ENCODE measurements at regions not wholly inside any gene's neighbourhood (a gene's known extent, or its start where the extent isn't known, plus 50 kb on each side); places are given as distances from the start of the nearest gene placed in this dataset.

GRCh38 chr17:71964559-71964958 is 156.3 kb upstream of the SOX9 start:
- no peak for DNase-seq (ENCODE audit: low read depth in 3 of 3)

- no peak for DNase-seq (ENCODE audit: low read depth in 3 of 3)
These were observed 154.8 kb upstream of the SOX9 start for GRCh38 chr17:71966055-71966454.

- DNase-seq (ENCODE audit: low read depth in 3 of 3), result no peak
These were observed 154.1 kb upstream of the SOX9 start for GRCh38 chr17:71966459-71967313.

GRCh38 chr17:71969500-71969899 is 151.3 kb upstream of the SOX9 start:
- no peak for DNase-seq (ENCODE audit: low read depth in 3 of 3)

DNA sequence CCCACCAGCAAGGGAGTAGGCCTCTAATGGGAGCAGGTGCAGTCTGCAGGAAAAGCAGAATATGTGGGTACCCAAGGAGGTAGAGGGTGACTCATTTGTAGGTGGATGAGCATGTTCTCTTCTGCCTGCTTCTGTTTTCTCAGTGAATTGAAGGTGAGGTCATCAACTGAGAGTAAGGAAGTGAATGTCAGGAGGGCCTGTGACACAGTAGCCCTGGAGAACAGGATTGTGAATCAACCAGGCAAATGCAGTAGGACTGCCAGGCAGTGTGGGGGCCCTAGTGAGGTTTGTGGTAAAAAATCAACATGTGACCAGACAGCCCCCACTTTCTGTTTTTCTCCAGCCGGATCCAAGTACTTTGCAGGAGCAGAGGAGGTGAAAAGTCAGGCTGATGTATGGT is 150.5 kb upstream of the SOX9 start:
- DNase-seq (ENCODE audit: low read depth in 3 of 3), result no peak

DNA sequence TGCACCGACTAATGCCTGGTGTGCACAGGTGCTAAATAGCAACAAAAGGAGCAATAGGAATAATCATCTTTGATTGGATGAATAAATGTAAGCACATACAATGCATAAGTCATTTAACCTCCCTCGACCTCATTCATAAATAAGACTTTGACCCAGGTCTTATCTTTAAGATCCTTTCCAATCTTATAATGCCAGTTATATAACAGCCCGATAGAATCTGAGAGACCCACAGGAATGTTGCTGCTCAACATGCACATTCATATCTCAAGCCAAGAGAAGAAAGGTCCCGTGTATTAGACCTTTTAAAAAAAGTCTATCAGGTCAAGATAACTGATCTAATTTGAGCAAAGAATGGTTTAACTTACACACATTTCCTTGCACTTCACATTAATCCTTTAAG is 146.8 kb upstream of the SOX9 start:
- no peak for DNase-seq (ENCODE audit: low read depth in 3 of 3)

GRCh38 chr17:71975331-71975801 is 145.5 kb upstream of the SOX9 start:
- DNase-seq (ENCODE audit: low read depth in 3 of 3), result no peak

DNA sequence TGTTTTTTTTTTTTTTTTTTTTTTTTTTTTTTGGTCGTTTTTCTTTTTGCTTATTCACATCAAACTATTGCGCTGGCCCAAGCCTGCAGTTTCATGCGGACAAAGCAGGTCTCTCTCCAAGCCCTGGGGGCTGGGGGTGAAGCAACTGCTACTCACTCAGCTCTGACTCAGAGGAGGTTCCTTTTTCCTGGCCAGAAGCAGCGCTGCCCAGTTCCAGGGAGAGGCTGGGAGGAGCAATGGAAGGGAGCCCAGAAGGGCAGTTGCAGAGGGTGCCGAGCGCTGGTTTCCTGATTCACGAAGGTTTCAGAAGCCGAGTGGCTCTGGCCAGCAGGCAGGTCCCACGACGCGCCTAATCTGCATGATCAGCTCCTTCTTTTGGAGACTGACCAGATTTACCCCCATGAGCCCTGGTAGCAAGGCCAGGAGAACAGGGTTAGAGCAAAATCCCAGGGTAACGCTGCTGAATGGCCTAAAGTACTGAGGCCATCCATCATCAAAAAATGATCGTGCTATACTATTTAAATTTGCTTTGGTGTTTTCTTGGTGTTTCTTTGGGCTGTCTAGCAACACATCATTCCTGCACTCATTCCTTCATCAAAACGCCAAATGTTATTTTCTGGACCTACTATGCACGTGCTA is 144.7 kb upstream of the SOX9 start:
- no peak for DNase-seq (ENCODE audit: low read depth in 3 of 3)

DNA sequence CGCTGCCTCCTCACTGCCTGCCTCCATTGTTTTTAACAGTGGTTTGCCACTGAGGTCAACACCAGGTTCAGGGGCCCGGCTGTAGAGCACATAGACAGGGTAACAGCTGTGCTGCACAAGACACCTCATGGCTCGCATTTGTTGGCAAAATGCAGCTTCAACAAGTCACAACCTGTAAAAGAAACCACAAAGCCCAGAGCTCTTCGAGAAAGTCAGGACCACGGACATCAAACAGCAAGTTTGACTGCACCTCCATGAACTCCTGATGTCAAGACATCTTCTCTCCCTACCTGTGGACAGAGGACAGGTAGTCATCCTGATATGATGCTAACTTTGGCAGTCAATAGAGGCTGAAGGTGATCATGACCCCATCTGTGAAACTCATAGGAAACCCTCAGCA is 142.4 kb upstream of the SOX9 start:
- no peak for DNase-seq (ENCODE audit: low read depth in 3 of 3)

DNA sequence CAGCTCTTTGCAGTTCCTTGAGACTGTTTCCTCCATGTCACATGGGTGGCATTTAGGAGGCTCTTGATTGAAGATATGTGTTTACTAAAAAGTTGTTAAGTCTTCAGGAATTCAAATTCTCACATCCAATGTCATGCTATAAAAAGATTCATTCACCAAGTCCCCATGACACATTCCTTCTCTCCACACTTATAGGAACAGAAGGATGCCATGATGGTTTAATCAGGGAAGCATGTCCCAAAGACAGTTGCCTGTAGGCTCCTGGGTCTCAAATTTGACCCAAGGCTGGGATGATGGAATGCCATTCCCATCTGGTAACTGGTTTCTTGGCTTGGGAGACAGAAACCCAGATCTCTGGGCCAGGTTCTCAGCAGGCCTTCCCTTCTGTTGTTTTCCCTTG is 140.6 kb upstream of the SOX9 start:
- no peak for DNase-seq (ENCODE audit: low read depth in 3 of 3)

- DNase-seq (ENCODE audit: low read depth in 3 of 3), result peak in 1 of 3 experiments; percentile 3
These were observed 137.0 kb upstream of the SOX9 start for GRCh38 chr17:71983828-71984227.

GRCh38 chr17:71985111-71986039 is 135.4 kb upstream of the SOX9 start:
- DNase-seq (ENCODE audit: low read depth in 3 of 3), result no peak

- DNase-seq (ENCODE audit: low read depth in 3 of 3), result no peak
These were observed 133.9 kb upstream of the SOX9 start for GRCh38 chr17:71986886-71987285.

DNA sequence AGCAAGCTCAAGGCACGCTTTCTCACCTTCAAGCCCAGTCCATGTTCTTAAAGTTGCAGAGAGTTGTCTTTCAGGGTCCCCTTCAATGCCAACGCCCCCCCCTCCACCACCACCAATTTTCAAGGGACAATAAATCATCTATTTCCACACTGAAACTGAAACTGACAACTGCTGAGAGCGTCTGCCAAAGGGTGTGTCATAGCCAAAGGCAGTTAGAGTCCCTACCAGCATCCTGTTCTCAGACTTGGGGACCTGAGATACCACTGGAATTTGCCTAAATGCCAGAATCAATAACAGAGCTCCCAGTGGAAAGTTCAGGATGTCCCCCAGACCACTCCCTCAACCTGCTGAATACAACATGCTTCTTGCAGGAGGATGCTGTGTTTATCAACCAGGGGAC is 133.2 kb upstream of the SOX9 start:
- DNase-seq (ENCODE audit: low read depth in 3 of 3), result no peak

DNA sequence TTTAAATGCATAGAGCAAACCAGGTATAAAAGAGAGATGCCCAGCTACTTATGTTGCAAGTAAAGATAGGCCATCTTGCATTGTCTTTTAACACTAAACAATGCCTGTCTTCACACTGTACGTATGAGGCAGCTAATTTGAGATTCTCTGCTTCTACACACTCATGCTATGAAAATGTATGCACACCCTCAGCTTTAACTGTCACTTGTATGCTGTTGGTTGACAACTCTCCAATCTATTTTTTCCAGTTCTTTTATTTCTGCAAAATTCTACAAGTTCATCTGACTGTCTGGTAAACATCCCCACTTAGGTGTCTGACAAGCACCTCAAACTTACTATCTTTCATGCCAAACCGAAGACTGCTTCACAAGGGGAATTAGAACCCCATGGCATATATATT is 131.7 kb upstream of the SOX9 start:
- no peak for DNase-seq (ENCODE audit: low read depth in 3 of 3)

DNA sequence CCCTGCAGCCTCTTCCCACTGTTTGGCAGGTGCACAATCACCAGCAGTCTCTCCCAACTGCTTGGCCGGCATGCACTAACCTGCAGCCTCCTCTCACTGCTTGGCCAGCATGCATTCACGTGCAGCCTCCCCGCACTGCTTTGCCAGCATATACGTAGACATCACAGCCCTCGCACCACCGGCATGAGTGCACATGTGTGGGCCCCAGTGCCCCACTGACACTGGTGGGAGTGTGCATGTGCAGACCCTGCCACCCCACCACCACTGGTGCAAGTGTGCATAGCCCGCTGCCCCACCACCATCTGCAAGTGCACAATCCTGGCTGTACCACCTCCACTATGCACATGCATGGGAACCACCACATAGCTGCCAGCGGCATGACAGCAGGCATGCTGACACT is 127.5 kb upstream of the SOX9 start:
- DNase-seq (ENCODE audit: low read depth in 3 of 3), result no peak

GRCh38 chr17:71995590-71995989 is 125.2 kb upstream of the SOX9 start:
- DNase-seq (ENCODE audit: low read depth in 3 of 3), result no peak

GRCh38 chr17:72004011-72004427 is 116.8 kb upstream of the SOX9 start:
- DNase-seq (ENCODE audit: low read depth in 3 of 3), result no peak

GRCh38 chr17:72004611-72005331 is 116.0 kb upstream of the SOX9 start:
- DNase-seq (ENCODE audit: low read depth in 3 of 3), result no peak

- no peak for DNase-seq (ENCODE audit: low read depth in 3 of 3)
These were observed 115.3 kb upstream of the SOX9 start for GRCh38 chr17:72005332-72006163.

Measured in stimulated activated CD4-positive, alpha-beta T cell treated with anti-CD3 and anti-CD28 coated beads, TNF-alpha, amount 100 ng/mL, for 24 hours (primary cell).